Lower leg skin (tissue), 3 donors: ENCODE measurements at regions not wholly inside any gene's neighbourhood (a gene's known extent, or its start where the extent isn't known, plus 50 kb on each side); places are given as distances from the start of the nearest gene placed in this dataset.

Source experiments
- POLR2A ChIP-seq, 2 donors: fragments of 450-650 bp; IDR thresholded peaks; one replicate each; pipeline ENCODE4 v1.6.1; 2016 to 2017; ENCODE audit warnings: antibody characterized with exemption in 2 of 2, mild to moderate bottlenecking in 1 of 2, moderate library complexity in 1 of 2
- TF ChIP-seq, protein P1 (sequence below), 3 donors: fragments of 450-650 bp; IDR thresholded peaks; one replicate each; pipeline ENCODE4 v1.5.1; 2016; ENCODE audit warnings: antibody characterized with exemption in 3 of 3, mild to moderate bottlenecking in 3 of 3, moderate library complexity in 2 of 3

DNA sequence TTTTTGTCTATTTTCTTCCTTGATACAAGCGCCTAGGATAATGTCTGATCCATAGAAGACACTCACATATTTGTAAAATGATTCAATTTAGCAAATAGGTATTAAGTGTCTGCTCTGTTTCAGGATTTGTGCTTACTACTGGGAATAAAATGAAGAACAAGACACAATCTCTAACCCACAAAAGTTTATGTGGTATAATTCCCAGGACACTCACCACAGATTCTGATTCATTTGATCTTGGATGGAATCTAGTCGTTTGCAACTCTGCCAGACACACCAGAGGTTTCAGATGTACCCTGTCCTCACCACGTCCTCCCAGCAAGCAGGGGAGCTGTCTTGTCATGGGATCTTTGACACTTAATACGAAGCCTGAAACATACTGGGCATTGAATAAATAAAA, 208.3 kb downstream of the LRIG3 start:
- TF ChIP-seq, protein P1, sequence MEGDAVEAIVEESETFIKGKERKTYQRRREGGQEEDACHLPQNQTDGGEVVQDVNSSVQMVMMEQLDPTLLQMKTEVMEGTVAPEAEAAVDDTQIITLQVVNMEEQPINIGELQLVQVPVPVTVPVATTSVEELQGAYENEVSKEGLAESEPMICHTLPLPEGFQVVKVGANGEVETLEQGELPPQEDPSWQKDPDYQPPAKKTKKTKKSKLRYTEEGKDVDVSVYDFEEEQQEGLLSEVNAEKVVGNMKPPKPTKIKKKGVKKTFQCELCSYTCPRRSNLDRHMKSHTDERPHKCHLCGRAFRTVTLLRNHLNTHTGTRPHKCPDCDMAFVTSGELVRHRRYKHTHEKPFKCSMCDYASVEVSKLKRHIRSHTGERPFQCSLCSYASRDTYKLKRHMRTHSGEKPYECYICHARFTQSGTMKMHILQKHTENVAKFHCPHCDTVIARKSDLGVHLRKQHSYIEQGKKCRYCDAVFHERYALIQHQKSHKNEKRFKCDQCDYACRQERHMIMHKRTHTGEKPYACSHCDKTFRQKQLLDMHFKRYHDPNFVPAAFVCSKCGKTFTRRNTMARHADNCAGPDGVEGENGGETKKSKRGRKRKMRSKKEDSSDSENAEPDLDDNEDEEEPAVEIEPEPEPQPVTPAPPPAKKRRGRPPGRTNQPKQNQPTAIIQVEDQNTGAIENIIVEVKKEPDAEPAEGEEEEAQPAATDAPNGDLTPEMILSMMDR (IDR thresholded peaks at IDR 0.05): no peak
- no peak for TF ChIP-seq POLR2A (IDR thresholded peaks at IDR 0.05)
